HEK293T (cell line): ENCODE measurements at regions not wholly inside any gene's neighbourhood (a gene's known extent, or its start where the extent isn't known, plus 50 kb on each side); places are given as distances from the start of the nearest gene placed in this dataset.

Experiments
- FOXK2 ChIP-seq: fragments of 450-650 bp; IDR thresholded peaks from 2 replicates; pipeline ENCODE4 v1.6.1; 2016; ENCODE audit warnings: mild to moderate bottlenecking
- L3MBTL2 ChIP-seq: fragments of 450-650 bp; conservative IDR thresholded peaks from 2 replicates; pipeline ENCODE4 v1.6.1; 2016; ENCODE audit warnings: mild to moderate bottlenecking
- PKNOX1 ChIP-seq: fragments of 450-650 bp; IDR thresholded peaks from 2 replicates; pipeline ENCODE4 v1.6.1; 2016
- SP1 ChIP-seq: fragments of 450-650 bp; IDR thresholded peaks from 2 replicates; pipeline ENCODE4 v1.6.1; 2017
- ZNF384 ChIP-seq: fragments of 450-650 bp; IDR thresholded peaks from 2 replicates; pipeline ENCODE4 v1.6.1; 2016

DNA sequence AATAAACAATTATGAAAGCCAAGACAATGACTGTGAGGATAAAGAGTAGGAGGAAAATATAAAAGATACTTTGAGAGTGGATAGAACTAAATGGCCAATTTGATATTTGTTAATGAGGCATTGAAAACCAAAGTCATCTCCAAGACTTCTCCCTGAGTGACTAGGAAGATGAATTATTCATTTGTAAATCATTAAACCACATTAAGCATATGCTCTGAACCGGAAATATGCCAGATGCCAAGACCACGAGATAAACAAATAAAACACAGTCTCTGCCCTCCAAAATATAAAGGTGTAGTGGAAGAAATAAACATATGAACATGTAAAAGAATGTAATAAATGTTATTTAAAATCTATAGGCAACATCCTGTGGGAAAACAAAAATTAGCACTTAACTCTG, 78.8 kb downstream of the MRPL39 start:
- TF ChIP-seq L3MBTL2: no peak
- no peak for TF ChIP-seq ZNF384
- no peak for TF ChIP-seq FOXK2
- TF ChIP-seq SP1: no peak
- no peak for TF ChIP-seq PKNOX1
